H9 (cell line): ENCODE measurements at regions not wholly inside any gene's neighbourhood (a gene's known extent, or its start where the extent isn't known, plus 50 kb on each side); places are given as distances from the start of the nearest gene placed in this dataset.

Experiments used
- DNase-seq: peaks from one replicate; pipeline ENCODE4 v3.0.0-alpha.2; 2017
- H2AFZ ChIP-seq: one replicate; pipeline ENCODE4 v1.6.1; 2013; ENCODE audit warnings: mild to moderate bottlenecking, low read length, control low read depth, moderate library complexity
- H2AK5ac ChIP-seq: 2 replicates; pipeline ENCODE4 v1.6.1; 2013; ENCODE audit warnings: low read length, control low read depth, mixed read lengths; ENCODE audit not compliant: insufficient read length
- H2BK120ac ChIP-seq: one replicate; pipeline ENCODE4 v1.6.1; 2013; ENCODE audit warnings: low read depth, mild to moderate bottlenecking, low read length, control low read depth, inconsistent platforms; ENCODE audit not compliant: poor library complexity, severe bottlenecking
- H2BK12ac ChIP-seq: 2 replicates; pipeline ENCODE4 v1.6.1; 2013; ENCODE audit warnings: low read length, control low read depth, mixed read lengths, low read depth; ENCODE audit not compliant: insufficient read length
- H2BK15ac ChIP-seq: 2 replicates; pipeline ENCODE4 v1.6.1; 2013; ENCODE audit warnings: low read depth, low read length, control low read depth
- H2BK20ac ChIP-seq: one replicate; pipeline ENCODE4 v1.6.1; 2013; ENCODE audit warnings: low read depth, mild to moderate bottlenecking, low read length, control low read depth, inconsistent platforms; ENCODE audit not compliant: poor library complexity, severe bottlenecking
- H2BK5ac ChIP-seq: 2 replicates; pipeline ENCODE4 v1.6.1; 2013; ENCODE audit warnings: low read length, control low read depth, mixed read lengths; ENCODE audit not compliant: insufficient read length
- H3K14ac ChIP-seq: 2 replicates; pipeline ENCODE4 v1.6.1; 2013; ENCODE audit warnings: low read length, control low read depth; ENCODE audit not compliant: insufficient read depth
- H3K18ac ChIP-seq: 2 replicates; pipeline ENCODE4 v1.6.1; 2013; ENCODE audit warnings: low read depth, mild to moderate bottlenecking, mixed read lengths, low read length, control low read depth; ENCODE audit not compliant: insufficient read length
- H3K23ac ChIP-seq: 2 replicates; pipeline ENCODE4 v1.6.1; 2013; ENCODE audit warnings: low read length, control low read depth, mixed read lengths, low read depth; ENCODE audit not compliant: insufficient read length
- H3K23me2 ChIP-seq: 2 replicates; pipeline ENCODE4 v1.6.1; 2013; ENCODE audit warnings: low read depth, mild to moderate bottlenecking, mixed read lengths, low read length, control low read depth; ENCODE audit not compliant: insufficient read length, poor library complexity, severe bottlenecking
- H3K27ac ChIP-seq: 2 replicates; pipeline ENCODE4 v1.5.1; 2013; ENCODE audit warnings: low read length, control low read depth, mixed read lengths, low read depth; ENCODE audit not compliant: insufficient read length
- H3K27me3 ChIP-seq: 2 replicates; pipeline ENCODE4 v1.6.1; 2013; ENCODE audit warnings: low read length, control low read depth, inconsistent platforms; ENCODE audit not compliant: insufficient read depth
- H3K4ac ChIP-seq: 2 replicates; pipeline ENCODE4 v1.6.1; 2013; ENCODE audit warnings: low read depth, mild to moderate bottlenecking, control low read depth, inconsistent platforms, low read length, moderate library complexity
- H3K4me1 ChIP-seq: 2 replicates; pipeline ENCODE4 v1.6.1; 2013; ENCODE audit warnings: low read length, control low read depth, inconsistent platforms; ENCODE audit not compliant: insufficient read depth
- H3K4me2 ChIP-seq: 2 replicates; pipeline ENCODE4 v1.6.1; 2013; ENCODE audit warnings: low read length, control low read depth, mixed read lengths; ENCODE audit not compliant: insufficient read length, insufficient read depth
- H3K56ac ChIP-seq: 2 replicates; pipeline ENCODE4 v1.6.1; 2013; ENCODE audit warnings: low read depth, mild to moderate bottlenecking, mixed read lengths, low read length, control low read depth; ENCODE audit not compliant: insufficient read length
- H3K79me1 ChIP-seq: 2 replicates; pipeline ENCODE4 v1.6.1; 2013; ENCODE audit warnings: low read depth, mild to moderate bottlenecking, moderate library complexity, low read length, control low read depth, inconsistent platforms; ENCODE audit not compliant: insufficient read depth, poor library complexity, severe bottlenecking
- H3K79me2 ChIP-seq: 2 replicates; pipeline ENCODE4 v1.6.1; 2013; ENCODE audit warnings: low read length, control low read depth, inconsistent platforms; ENCODE audit not compliant: insufficient read depth
- H3K9ac ChIP-seq: 2 replicates; pipeline ENCODE4 v1.6.1; 2013; ENCODE audit warnings: low read length, control low read depth, mixed read lengths; ENCODE audit not compliant: insufficient read length; ENCODE audit errors: extremely low read depth
- H3K9me3 ChIP-seq: one replicate; pipeline ENCODE4 v1.6.1; 2013; ENCODE audit warnings: low read depth, low read length, inconsistent platforms; ENCODE audit not compliant: control insufficient read depth
- H3T11ph ChIP-seq: one replicate; pipeline ENCODE4 v1.6.1; 2013; ENCODE audit warnings: mild to moderate bottlenecking, low read length, control low read depth, inconsistent platforms
- H4K20me1 ChIP-seq: one replicate; pipeline ENCODE4 v1.6.1; 2013; ENCODE audit not compliant: control insufficient read depth, insufficient read length, insufficient read depth
- H4K5ac ChIP-seq: 2 replicates; pipeline ENCODE4 v1.6.1; 2013; ENCODE audit warnings: low read depth, mild to moderate bottlenecking, mixed read lengths, low read length, control low read depth; ENCODE audit not compliant: insufficient read length
- H4K8ac ChIP-seq: replicated peaks from 2 replicates; pipeline ENCODE4 v1.6.1; 2013; ENCODE audit warnings: low read length, control low read depth, mixed read lengths, low read depth; ENCODE audit not compliant: insufficient read length
- H4K91ac ChIP-seq: 2 replicates; pipeline ENCODE4 v1.6.1; 2013; ENCODE audit warnings: low read depth, mild to moderate bottlenecking, moderate library complexity, mixed read lengths, low read length, control low read depth; ENCODE audit not compliant: insufficient read length
- H3K27ac Mint-ChIP-seq, 3 experiments: 2 replicates in 2 of 3; 3 replicates in 1 of 3; pipeline ENCODE4 v1.8.0; 2020 to 2021; ENCODE audit warnings: mixed read lengths in 3 of 3, mild to moderate bottlenecking in 1 of 3, moderate library complexity in 1 of 3
- H3K27me3 Mint-ChIP-seq: 2 replicates; pipeline ENCODE4 v1.8.0; 2021; ENCODE audit warnings: low read depth, mild to moderate bottlenecking, moderate library complexity, mixed read lengths
- H3K36me3 Mint-ChIP-seq, 3 experiments: 2 replicates in 2 of 3; 3 replicates in 1 of 3; pipeline ENCODE4 v1.8.0; 2020 to 2021; ENCODE audit warnings: low read depth in 3 of 3, mixed read lengths in 3 of 3; ENCODE audit not compliant: insufficient read depth in 1 of 3
- H3K4me1 Mint-ChIP-seq, 2 experiments: 2 replicates each; pipeline ENCODE4 v1.8.0; 2020; ENCODE audit warnings: mixed read lengths in 2 of 2
- H3K4me3 Mint-ChIP-seq, 2 experiments: 2 replicates in 1 of 2; 3 replicates in 1 of 2; pipeline ENCODE4 v1.8.0; 2020 to 2021; ENCODE audit warnings: mild to moderate bottlenecking in 2 of 2, mixed read lengths in 2 of 2, moderate library complexity in 1 of 2
- H3K9me3 Mint-ChIP-seq, 2 experiments: 2 replicates in 1 of 2; 3 replicates in 1 of 2; pipeline ENCODE4 v1.8.0; 2020; ENCODE audit warnings: mild to moderate bottlenecking in 2 of 2, mixed read lengths in 2 of 2, moderate library complexity in 1 of 2
- WGBS: extraction: QIAGEN DNeasy Blood & Tissue Kit; methylation state at CpG from one replicate; pipeline ENCODE4 v1.1.7; 2013; ENCODE audit warnings: missing lambda C conversion rate, low lambda C conversion rate, mixed read lengths; ENCODE audit not compliant: insufficient read length; ENCODE audit errors: extremely low coverage; 5-methylcytosine and 5-hydroxymethylcytosine counted together
- TF ChIP-seq, protein P1 (sequence below): fragments of 200-600 bp; sonication (generic); conservative IDR thresholded peaks from 3 replicates; pipeline ENCODE4 v1.8.0; 2021; ENCODE audit warnings: antibody characterized with exemption, mild to moderate bottlenecking

DNA sequence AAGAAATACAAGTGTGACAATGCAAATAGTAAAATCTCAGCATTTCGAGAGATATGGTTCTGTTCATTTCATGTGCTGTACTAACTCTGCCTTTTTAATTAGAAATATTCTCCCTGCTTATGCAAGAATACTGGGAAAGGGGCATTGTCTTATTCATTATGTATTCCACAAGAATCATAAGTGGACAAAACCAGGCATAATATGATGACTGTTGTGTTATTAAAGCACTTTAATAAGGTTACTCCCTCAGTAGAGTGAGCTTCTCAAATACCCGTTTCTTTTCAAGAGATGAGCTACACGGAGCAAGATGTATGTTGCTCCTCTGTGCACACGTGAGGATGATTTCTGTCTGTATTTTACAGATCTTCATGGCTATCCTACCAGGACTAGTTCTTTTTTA, 638.7 kb upstream of the FANCL start:
- no peaks in the 10 kb centered on the region for H3K27me3 Mint-ChIP-seq
- Histone ChIP-seq H3K23ac (no peak overlapping the region), H2AFZ (no peak overlapping the region), H4K5ac (no peak overlapping the region), H2AK5ac (no peak overlapping the region), H3K4ac (no peak overlapping the region), H3K79me1 (no peaks in the 10 kb centered on the region), H3K27ac (no peak overlapping the region), H2BK5ac (no peak overlapping the region), H2BK15ac (no peak overlapping the region), H4K20me1 (no peaks in the 10 kb centered on the region), H3K18ac (no peak overlapping the region), H3K9ac (no peak overlapping the region), H3K14ac (no peak overlapping the region), H2BK120ac (no peak overlapping the region), H3T11ph (no peak overlapping the region), H3K79me2 (no peaks in the 10 kb centered on the region; the same call in 1 of the 2 replicates), H3K4me1 (no peaks in the 10 kb centered on the region; the same call in 1 of the 2 replicates), H2BK20ac (no peak overlapping the region), H4K91ac (no peak overlapping the region), H3K23me2 (no peaks in the 10 kb centered on the region), H2BK12ac (no peak overlapping the region), H4K8ac (no peak overlapping the region), H3K27me3 (no peaks in the 10 kb centered on the region), H3K56ac (no peak overlapping the region), H3K4me2 (no peak overlapping the region), H3K9me3 (no peaks in the 10 kb centered on the region)
- peaks cover 17 to 18% of the 10 kb centered on the region in 2 experiments for H3K4me1 Mint-ChIP-seq
- H3K4me3 Mint-ChIP-seq: no peak overlapping the region
- no peak for DNase-seq
- no peaks in the 10 kb centered on the region for H3K9me3 Mint-ChIP-seq
- TF ChIP-seq, protein P1, sequence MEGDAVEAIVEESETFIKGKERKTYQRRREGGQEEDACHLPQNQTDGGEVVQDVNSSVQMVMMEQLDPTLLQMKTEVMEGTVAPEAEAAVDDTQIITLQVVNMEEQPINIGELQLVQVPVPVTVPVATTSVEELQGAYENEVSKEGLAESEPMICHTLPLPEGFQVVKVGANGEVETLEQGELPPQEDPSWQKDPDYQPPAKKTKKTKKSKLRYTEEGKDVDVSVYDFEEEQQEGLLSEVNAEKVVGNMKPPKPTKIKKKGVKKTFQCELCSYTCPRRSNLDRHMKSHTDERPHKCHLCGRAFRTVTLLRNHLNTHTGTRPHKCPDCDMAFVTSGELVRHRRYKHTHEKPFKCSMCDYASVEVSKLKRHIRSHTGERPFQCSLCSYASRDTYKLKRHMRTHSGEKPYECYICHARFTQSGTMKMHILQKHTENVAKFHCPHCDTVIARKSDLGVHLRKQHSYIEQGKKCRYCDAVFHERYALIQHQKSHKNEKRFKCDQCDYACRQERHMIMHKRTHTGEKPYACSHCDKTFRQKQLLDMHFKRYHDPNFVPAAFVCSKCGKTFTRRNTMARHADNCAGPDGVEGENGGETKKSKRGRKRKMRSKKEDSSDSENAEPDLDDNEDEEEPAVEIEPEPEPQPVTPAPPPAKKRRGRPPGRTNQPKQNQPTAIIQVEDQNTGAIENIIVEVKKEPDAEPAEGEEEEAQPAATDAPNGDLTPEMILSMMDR: no peak
- H3K36me3 Mint-ChIP-seq: no peaks in the 10 kb centered on the region
- no peak overlapping the region for H3K27ac Mint-ChIP-seq
- no CpG with 5 or more reads among the region's 4 CpGs for WGBS
